ENCODE measurements at regions not wholly inside any gene's neighbourhood (a gene's known extent, or its start where the extent isn't known, plus 50 kb on each side); places are given as distances from the start of the nearest gene placed in this dataset.

GRCh38 chr17:79269620-79270019, 195.0 kb downstream of the ENGASE start:
- no peak for DNase-seq (ENCODE audit: low read depth in 4 of 4, low spot score in 2 of 4)

GRCh38 chr17:79263191-79263590, 188.6 kb downstream of the ENGASE start:
- DNase-seq (ENCODE audit: low read depth in 4 of 4, low spot score in 2 of 4): no peak

GRCh38 chr17:79262624-79263023, 188.0 kb downstream of the ENGASE start:
- no peak for DNase-seq (ENCODE audit: low read depth in 4 of 4, low spot score in 2 of 4)

GRCh38 chr17:79261355-79262072, 186.9 kb downstream of the ENGASE start:
- no peak for DNase-seq (ENCODE audit: low read depth in 4 of 4, low spot score in 2 of 4)

- DNase-seq (ENCODE audit: low read depth in 4 of 4, low spot score in 2 of 4): no peak
These were observed 184.2 kb downstream of the ENGASE start for GRCh38 chr17:79258843-79259242.

- no peak for DNase-seq (ENCODE audit: low read depth in 4 of 4, low spot score in 2 of 4)
These were observed 183.4 kb downstream of the ENGASE start for GRCh38 chr17:79258041-79258440.

- DNase-seq (ENCODE audit: low read depth in 4 of 4, low spot score in 2 of 4): no peak
These were observed 181.4 kb downstream of the ENGASE start for GRCh38 chr17:79255926-79256585.

GRCh38 chr17:79255456-79255855, 180.8 kb downstream of the ENGASE start:
- DNase-seq (ENCODE audit: low read depth in 4 of 4, low spot score in 2 of 4): no peak

GRCh38 chr17:79255046-79255445, 180.4 kb downstream of the ENGASE start:
- DNase-seq (ENCODE audit: low read depth in 4 of 4, low spot score in 2 of 4): no peak

- no peak for DNase-seq (ENCODE audit: low read depth in 4 of 4, low spot score in 2 of 4)
These were observed 178.3 kb downstream of the ENGASE start for GRCh38 chr17:79252886-79253285.

- no peak for DNase-seq (ENCODE audit: low read depth in 4 of 4, low spot score in 2 of 4)
These were observed 177.2 kb downstream of the ENGASE start for GRCh38 chr17:79251824-79252223.

- no peak for DNase-seq (ENCODE audit: low read depth in 4 of 4, low spot score in 2 of 4)
These were observed 175.4 kb downstream of the ENGASE start for GRCh38 chr17:79249929-79250521.

GRCh38 chr17:79248843-79249493, 174.3 kb downstream of the ENGASE start:
- DNase-seq (ENCODE audit: low read depth in 4 of 4, low spot score in 2 of 4): no peak

- no peak for DNase-seq (ENCODE audit: low read depth in 4 of 4, low spot score in 2 of 4)
These were observed 171.9 kb downstream of the ENGASE start for GRCh38 chr17:79246225-79247190.

- no peak for DNase-seq (ENCODE audit: low read depth in 4 of 4, low spot score in 2 of 4)
These were observed 170.0 kb downstream of the ENGASE start for GRCh38 chr17:79244665-79245064.

GRCh38 chr17:79243996-79244395, 169.4 kb downstream of the ENGASE start:
- no peak for DNase-seq (ENCODE audit: low read depth in 4 of 4, low spot score in 2 of 4)

- no peak for DNase-seq (ENCODE audit: low read depth in 4 of 4, low spot score in 2 of 4)
These were observed 169.0 kb downstream of the ENGASE start for GRCh38 chr17:79243603-79243990.

GRCh38 chr17:79242873-79243602, 168.4 kb downstream of the ENGASE start:
- DNase-seq (ENCODE audit: low read depth in 4 of 4, low spot score in 2 of 4): no peak

GRCh38 chr17:79242393-79242792, 167.8 kb downstream of the ENGASE start:
- DNase-seq (ENCODE audit: low read depth in 4 of 4, low spot score in 2 of 4): no peak

- no peak for DNase-seq (ENCODE audit: low read depth in 4 of 4, low spot score in 2 of 4)
These were observed 167.0 kb downstream of the ENGASE start for GRCh38 chr17:79241616-79242015.
